NCI-H2196 (cell line): ENCODE measurements at regions not wholly inside any gene's neighbourhood (a gene's known extent, or its start where the extent isn't known, plus 50 kb on each side); places are given as distances from the start of the nearest gene placed in this dataset.

Experiments used
- DNase-seq: peaks from one replicate; lab custom pipeline; 2025; ENCODE audit not compliant: unreplicated experiment; lab: John Stamatoyannopoulos, UW

GRCh38 chr14:98731701-98732100 lies 540.3 kb downstream of the BCL11B start:
- no peak for DNase-seq

DNA sequence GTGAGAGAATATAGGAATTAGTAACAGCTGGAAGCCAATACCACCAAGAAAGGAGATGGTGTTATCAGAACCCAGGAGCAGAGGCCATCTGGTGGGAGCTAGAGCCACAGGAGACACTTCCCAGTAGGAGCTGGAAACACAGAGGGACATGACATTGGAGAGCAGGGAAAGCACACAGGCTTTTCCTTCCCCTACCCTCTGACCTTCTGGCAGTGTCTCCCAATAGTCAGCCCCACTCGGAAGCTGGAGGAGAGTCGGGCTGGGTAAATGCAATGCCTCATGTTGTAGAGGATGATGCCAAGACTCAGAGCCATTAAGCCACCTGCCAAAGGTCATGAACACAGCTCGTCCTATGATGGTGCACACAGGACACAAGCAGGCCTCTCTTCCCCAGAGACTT lies 538.5 kb downstream of the BCL11B start:
- no peak for DNase-seq

- no peak for DNase-seq
These were observed 535.2 kb downstream of the BCL11B start for GRCh38 chr14:98736701-98737338.

DNA sequence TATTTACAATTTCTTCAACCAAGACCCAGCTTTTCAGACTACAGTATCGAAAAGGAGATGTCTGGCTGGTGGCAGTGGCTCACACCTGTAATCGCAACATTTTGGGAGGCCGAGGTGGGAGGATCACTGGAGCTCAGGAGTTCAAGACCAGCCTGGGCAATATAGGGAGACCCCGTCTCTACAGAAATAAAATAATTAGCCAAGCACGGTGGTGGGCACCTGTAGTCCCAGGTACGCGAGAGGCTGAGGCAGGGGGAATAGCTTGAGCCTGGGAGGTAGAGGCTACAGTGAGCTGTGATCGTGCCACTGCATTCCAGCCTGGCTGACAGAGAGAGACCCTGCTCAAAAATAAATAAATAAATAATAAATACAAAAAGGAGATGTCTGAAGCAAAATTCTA lies 530.5 kb downstream of the BCL11B start:
- DNase-seq: no peak

GRCh38 chr14:98742001-98742400 lies 530.0 kb downstream of the BCL11B start:
- no peak for DNase-seq

GRCh38 chr14:98743536-98743935 lies 528.5 kb downstream of the BCL11B start:
- DNase-seq: no peak

- DNase-seq: no peak
These were observed 523.0 kb downstream of the BCL11B start for GRCh38 chr14:98748966-98749365.

DNA sequence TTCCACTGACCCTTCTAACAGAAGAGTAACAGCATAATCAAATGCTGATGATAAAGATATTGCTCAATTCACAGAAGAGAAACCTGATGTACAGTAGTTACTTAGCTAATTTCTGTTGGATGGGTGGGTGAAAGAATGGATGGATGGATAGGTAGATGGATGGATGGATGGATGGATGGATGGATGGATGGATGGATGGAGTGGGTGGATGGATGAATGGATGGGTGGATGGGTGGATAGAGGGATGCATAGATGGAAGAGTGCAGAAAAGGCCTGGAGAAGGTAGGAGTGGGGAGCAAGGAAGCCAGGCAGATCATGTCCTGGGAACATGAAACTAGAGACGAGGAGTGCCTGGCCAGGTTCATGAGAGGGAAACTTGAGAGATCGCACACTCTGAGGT lies 520.9 kb downstream of the BCL11B start:
- no peak for DNase-seq

DNA sequence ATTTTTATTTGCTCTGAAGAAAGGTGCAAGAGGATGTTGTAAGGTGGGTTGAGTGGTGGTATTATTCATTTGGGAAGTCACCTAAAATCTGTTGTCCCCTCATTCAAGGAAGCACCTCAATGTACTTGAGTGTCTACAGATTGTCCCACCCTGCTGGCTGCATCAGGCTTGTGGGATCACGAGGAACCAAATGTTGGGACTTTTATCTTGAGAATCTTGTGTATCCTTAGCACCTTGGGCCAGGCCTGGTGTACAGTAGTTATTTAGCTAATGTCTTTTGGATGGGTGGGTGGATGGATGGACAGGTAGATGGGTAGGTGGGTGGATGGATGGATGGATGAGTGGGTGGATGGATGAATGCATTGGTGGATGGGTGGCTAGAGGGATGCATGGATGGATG lies 519.3 kb downstream of the BCL11B start:
- DNase-seq: no peak

GRCh38 chr14:98754343-98755020 lies 517.5 kb downstream of the BCL11B start:
- DNase-seq: no peak

- DNase-seq: no peak
These were observed 515.2 kb downstream of the BCL11B start for GRCh38 chr14:98756749-98757148.

GRCh38 chr14:98758440-98758839 lies 513.6 kb downstream of the BCL11B start:
- no peak for DNase-seq

DNA sequence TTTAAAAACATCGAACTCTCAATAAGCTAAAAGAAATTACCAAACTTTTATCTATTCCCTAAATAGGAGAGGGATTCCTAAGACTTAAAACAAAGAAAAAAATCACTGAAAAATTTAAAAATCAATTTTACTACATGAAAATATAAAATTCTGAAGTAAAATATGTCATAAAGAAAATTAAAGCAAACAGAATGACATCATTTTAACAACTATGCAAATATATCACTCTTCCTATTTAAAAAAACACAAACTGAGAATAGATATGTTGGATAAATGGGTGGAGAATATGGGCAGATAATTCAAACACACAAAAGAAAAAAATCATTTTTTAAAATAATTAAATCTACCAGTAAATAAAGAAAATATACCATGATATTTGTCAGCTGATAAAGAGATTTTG lies 510.0 kb downstream of the BCL11B start:
- DNase-seq: no peak

- no peak for DNase-seq
These were observed 505.2 kb downstream of the BCL11B start for GRCh38 chr14:98766818-98767217.

GRCh38 chr14:98769326-98769725 lies 502.7 kb downstream of the BCL11B start:
- DNase-seq: no peak

GRCh38 chr14:98770151-98770550 lies 501.8 kb downstream of the BCL11B start:
- DNase-seq: no peak

- no peak for DNase-seq
These were observed 498.2 kb downstream of the BCL11B start for GRCh38 chr14:98773814-98774213.

GRCh38 chr14:98775892-98776291 lies 496.1 kb downstream of the BCL11B start:
- DNase-seq: no peak

- DNase-seq: no peak
These were observed 489.9 kb downstream of the BCL11B start for GRCh38 chr14:98782062-98782461.

DNA sequence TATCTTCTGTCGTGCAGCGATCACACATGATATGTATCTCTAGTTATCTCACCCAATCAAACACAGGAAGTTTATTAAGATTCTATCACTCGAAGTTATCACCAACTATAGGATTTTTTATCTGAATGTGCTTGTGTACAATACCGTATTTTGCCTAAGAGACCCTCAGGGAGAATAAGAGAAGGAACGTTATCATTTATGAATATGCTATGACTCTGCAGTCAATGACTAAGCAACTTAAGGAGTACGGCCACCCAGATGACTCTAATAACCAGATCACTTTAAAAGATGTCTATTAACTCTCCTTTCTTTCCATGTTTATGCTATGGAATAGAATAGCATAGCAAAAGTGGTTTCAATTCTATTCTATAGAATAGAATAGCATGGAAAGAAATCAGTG lies 486.4 kb downstream of the BCL11B start:
- DNase-seq: no peak

GRCh38 chr14:98786456-98786855 lies 485.5 kb downstream of the BCL11B start:
- no peak for DNase-seq

DNA sequence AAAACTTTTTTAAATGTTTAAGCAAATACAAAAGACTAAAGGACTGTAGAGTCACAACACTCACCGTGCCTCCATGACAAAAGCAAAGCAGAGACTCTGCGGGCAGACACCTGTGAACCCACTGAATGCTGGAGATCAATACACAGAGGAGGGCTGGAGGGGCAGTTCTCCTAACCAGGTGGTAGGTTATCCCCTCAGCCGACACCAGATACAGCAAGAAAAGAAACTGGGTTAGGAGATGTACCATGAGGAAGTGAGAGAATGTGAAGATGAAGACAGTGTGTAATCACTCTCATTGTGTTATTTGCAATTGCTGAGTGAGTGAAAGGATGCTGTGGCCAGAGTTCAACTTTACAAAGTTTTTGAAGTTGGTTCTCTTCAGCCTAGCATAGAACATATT lies 480.3 kb downstream of the BCL11B start:
- DNase-seq: no peak

DNA sequence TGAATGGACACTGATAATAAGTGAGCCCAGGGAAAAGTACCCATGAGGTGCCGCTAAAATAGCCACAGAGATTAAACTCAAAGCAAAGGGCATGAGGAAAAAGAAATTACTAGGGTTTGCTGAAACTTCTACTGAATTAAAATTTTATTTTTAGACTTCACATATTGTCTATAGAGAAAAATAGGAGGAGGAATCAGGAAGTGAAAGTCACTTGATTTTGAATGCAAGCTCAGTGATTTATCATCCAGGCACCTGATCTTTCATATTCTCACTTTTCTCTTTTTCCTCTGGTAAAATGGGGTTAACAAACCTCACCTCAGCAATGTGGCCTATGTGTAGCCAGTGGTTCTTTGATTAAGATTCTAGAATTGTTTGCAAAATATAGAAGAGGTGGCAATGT lies 479.8 kb downstream of the BCL11B start:
- DNase-seq: no peak
